Skeletal muscle tissue (tissue), 3 donors: ENCODE measurements at regions not wholly inside any gene's neighbourhood (a gene's known extent, or its start where the extent isn't known, plus 50 kb on each side); places are given as distances from the start of the nearest gene placed in this dataset.
"Not testable (repeated sequence)": the region's sequence is repeated elsewhere in the genome, so short reads cannot be mapped to it uniquely, and the experiment has no call there.

Experiments
- H3K27ac ChIP-seq: one replicate; pipeline ENCODE4 v1.7.0; 2013; ENCODE audit warnings: mild to moderate bottlenecking, low read depth, low read length, inconsistent platforms
- H3K27me3 ChIP-seq, 3 donors: one replicate each; pipeline ENCODE4 v1.7.0; 2013; ENCODE audit warnings: low read length in 3 of 3; ENCODE audit not compliant: control insufficient read depth in 3 of 3, insufficient read depth in 3 of 3
- H3K36me3 ChIP-seq, 3 donors: one replicate each; pipeline ENCODE4 v1.7.0; 2013; ENCODE audit warnings: low read length in 3 of 3; ENCODE audit not compliant: control insufficient read depth in 3 of 3, insufficient read depth in 3 of 3
- H3K4me1 ChIP-seq, 3 donors: one replicate each; pipeline ENCODE4 v1.7.0; 2013; ENCODE audit warnings: low read length in 3 of 3, mild to moderate bottlenecking in 3 of 3; ENCODE audit not compliant: control insufficient read depth in 3 of 3, insufficient read depth in 3 of 3
- H3K4me3 ChIP-seq, 3 donors: one replicate each; pipeline ENCODE4 v1.7.0; 2013; ENCODE audit warnings: low read length in 3 of 3
- H3K9ac ChIP-seq, 3 donors: one replicate each; pipeline ENCODE4 v1.7.0; 2013; ENCODE audit warnings: low read length in 3 of 3, mild to moderate bottlenecking in 3 of 3, moderate library complexity in 2 of 3, low read depth in 1 of 3
- H3K9me3 ChIP-seq, 3 donors: one replicate each; pipeline ENCODE4 v1.7.0; 2013; ENCODE audit warnings: low read length in 3 of 3; ENCODE audit not compliant: control insufficient read depth in 3 of 3
- donor health status: Osteomylitis.

DNA sequence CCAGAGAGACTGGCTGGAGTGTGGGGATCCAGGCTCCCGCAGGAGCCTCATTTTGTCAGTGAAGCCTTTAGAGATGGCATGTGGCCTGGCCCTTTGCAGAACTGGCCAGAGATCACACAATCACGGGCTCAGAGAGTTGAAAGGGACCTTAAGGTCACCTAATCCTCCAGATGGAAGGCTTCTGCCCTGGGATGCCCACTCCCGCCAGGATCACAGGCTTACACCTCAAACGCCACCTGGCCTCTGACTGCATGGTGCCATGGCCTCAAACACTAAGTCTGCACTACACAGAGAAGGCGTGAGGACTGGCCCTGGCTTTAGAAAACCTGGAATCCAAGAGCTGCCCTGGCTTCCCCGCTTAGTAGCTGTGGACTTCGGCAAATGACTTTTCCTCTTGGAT, 306.8 kb upstream of the CCL2 start:
- Histone ChIP-seq H3K9me3 (no peaks in the 10 kb centered on the region), H3K4me3 (no peak overlapping the region), H3K4me1 (peaks cover 0 to 7% (median 0%) of the 10 kb centered on the region in 3 donors), H3K27ac (no peak overlapping the region), H3K36me3 (no peaks in the 10 kb centered on the region), H3K27me3 (peaks cover 0 to 9% (median 3%) of the 10 kb centered on the region in 3 donors), H3K9ac (no peak overlapping the region)

DNA sequence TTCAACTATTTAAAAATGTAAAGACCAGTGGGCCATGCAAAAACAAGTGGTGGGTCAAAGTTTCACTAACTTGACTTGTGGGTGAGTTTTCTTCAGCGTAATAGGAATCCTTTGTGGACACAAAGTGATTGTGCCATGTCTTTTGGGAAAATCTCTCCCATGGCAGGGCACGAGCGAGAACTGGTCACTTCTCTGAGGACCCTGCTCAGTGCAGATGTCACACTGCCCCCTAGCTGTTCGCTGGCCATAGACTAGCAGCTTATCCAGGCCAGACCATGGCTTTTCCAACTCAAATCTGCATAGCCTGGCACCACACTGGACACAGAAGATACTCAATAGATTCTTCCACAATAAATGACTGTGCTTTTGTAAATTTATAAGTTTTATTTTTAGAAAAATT, 306.0 kb upstream of the CCL2 start:
- Histone ChIP-seq H3K4me1 (peaks cover 0 to 7% (median 0%) of the 10 kb centered on the region in 3 donors), H3K36me3 (no peaks in the 10 kb centered on the region), H3K27ac (no peak overlapping the region), H3K27me3 (peaks cover 0 to 11% (median 3%) of the 10 kb centered on the region in 3 donors), H3K4me3 (no peak overlapping the region), H3K9ac (no peak overlapping the region), H3K9me3 (no peaks in the 10 kb centered on the region)

DNA sequence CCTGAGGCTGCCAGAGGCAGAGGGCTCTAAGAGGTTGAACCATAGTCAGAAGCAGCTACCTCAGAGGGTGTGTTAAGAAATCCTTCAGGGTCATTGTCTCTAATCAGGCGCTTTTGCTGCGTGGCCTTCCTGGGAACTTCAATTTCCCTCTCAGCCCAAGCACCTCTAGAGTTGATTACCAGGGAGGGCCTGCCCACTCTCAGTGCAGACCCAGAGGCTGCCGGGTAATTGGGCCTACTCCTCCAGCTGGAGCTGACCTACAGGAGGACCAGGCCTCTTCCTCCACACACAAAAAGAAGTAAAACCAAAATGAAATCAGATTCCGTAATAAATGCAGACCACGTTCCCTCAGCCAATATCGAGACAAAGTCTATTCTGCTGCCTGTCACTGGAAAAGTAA, 305.0 kb upstream of the CCL2 start:
- H3K9ac ChIP-seq, result no peak overlapping the region
- H3K4me3 ChIP-seq, result no peak overlapping the region
- H3K27ac ChIP-seq, result no peak overlapping the region
- H3K36me3 ChIP-seq, result no peaks in the 10 kb centered on the region
- no peaks in the 10 kb centered on the region for H3K9me3 ChIP-seq
- peaks cover 0 to 7% (median 3%) of the 10 kb centered on the region in 3 donors for H3K27me3 ChIP-seq
- H3K4me1 ChIP-seq, result peaks cover 0 to under 1% (median 0%) of the 10 kb centered on the region in 3 donors

DNA sequence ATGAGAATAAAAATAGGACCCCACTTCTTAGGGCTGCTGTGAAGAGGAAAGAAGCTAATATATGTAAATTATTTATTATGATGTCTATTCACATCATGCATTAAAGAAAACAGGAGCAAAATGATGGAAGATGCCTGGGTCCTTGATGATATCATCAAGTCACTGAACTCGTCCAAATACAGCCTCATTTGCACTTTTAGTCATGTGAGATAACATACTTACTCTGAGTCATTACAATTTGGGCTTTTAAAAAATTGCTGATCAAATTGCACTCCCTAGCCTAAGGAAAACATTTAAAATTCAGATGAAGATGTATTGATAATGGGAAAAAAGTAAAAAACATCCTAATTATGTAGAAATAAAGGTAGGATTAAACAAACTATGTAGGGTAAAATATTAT, 302.7 kb upstream of the CCL2 start:
- no peaks in the 10 kb centered on the region for H3K36me3 ChIP-seq
- H3K27me3 ChIP-seq, result peaks cover 0 to 4% (median 0%) of the 10 kb centered on the region in 3 donors
- no peaks in the 10 kb centered on the region for H3K9me3 ChIP-seq
- no peaks in the 10 kb centered on the region for H3K4me1 ChIP-seq
- no peak overlapping the region for H3K27ac ChIP-seq
- no peak overlapping the region for H3K9ac ChIP-seq
- H3K4me3 ChIP-seq, result no peak overlapping the region

DNA sequence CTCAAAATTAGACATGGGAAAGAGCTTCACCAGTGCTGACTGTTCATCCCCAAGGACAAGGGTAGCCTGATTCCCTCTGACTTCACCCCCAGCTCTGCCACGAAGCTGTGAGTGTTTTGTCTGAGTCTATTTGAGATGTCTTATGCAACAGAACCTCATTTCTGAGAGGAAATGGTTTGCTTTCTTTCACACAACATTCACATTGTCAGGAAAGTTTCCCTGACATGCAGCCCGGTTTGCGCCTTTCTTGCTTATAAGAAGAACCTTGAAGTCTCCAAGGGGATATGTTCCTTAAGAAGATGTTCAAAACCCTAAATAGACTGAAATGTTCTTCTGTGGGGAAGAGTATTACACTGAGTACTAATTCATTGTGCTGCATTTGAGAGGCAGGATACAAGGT, 300.5 kb upstream of the CCL2 start:
- Histone ChIP-seq H3K27me3 (peaks cover 0 to 4% (median 0%) of the 10 kb centered on the region in 3 donors), H3K4me1 (no peaks in the 10 kb centered on the region), H3K36me3 (no peaks in the 10 kb centered on the region), H3K9me3 (no peaks in the 10 kb centered on the region), H3K27ac (no peak overlapping the region), H3K9ac (no peak overlapping the region), H3K4me3 (no peak overlapping the region)

DNA sequence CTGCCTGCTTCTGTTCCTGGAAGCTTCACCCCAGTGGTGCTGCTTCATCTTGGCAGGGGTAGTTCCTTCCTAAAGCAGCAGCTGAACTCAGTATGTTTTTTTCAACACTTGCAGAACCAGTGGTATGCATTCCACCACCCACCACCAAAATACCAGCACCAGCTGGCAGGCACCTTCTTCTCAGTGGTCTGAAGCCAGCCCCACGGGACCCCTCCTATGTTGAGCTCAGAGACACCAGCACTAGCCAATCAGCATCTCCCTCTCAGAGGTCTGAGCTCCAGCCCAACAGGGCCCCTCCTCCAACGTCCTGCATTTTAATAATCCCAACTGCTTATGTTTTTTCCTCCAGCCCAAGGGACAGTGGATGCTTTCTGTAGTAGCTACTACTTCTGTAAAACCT, 299.6 kb upstream of the CCL2 start:
- Histone ChIP-seq H3K27ac (no peak overlapping the region), H3K4me1 (no peaks in the 10 kb centered on the region), H3K36me3 (no peaks in the 10 kb centered on the region), H3K27me3 (peaks cover 0 to 4% (median 0%) of the 10 kb centered on the region in 3 donors), H3K9ac (no peak overlapping the region), H3K4me3 (no peak overlapping the region), H3K9me3 (no peaks in the 10 kb centered on the region)

DNA sequence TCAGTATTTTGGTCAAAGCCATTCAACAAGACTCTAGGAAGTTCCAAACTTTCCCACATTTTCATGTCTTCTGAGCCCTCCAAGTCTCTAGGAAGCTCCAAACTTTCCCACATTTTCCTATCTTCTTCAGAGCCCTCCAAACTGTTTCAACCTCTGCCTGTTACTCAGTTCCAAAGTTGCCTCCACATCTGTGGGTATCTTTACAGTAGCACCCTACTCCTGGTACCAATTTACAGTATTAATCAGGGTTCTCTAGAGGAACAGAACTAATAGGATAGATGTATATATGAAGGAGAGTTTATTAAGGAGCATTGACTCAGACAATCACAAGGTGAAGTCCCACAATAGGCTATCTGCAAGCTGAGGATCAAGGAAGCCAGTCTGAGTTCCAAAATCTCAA, 296.0 kb upstream of the CCL2 start:
- H3K4me1 ChIP-seq, H3K27ac ChIP-seq, H3K4me3 ChIP-seq, H3K36me3 ChIP-seq, H3K9me3 ChIP-seq, H3K27me3 ChIP-seq, H3K9ac ChIP-seq: not testable (repeated sequence)

DNA sequence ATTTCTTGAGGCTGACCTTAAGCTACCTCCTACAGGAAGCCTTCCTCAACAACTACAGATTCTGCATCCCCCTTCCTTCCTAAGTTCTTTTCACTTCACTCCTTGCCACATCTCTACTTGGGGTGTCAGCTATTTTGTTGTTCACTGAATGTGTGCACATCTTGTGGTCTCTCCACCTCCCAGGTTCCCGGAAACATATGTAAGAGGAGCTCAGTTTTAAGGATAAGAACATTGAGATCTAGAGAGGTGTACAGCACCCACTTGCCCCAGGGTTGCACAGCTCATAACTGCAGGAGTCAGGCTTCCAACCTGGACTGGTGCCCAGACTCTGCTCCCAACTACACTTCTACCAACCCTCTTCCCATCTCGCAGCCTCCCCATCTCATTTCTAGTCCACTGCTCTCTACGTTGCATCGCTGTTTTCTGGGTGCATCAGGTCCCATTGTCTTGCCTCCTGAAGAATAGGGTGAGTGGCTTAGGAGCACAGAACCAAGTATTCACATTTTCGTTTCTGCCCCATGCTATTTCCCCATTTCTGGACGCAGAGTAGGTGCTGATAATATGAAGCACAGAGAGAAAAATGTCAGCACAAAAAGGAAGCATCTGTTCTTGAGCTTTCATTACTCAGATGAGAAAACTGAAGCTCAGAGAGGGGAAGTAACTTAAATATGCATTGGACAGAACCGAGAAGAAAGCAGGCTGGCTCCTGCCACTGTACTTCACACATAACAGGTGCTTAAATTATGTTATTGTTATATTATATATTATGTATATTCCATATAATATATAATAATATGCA, 292.0 kb upstream of the CCL2 start:
- Histone ChIP-seq H3K9me3 (no peaks in the 10 kb centered on the region), H3K27ac (no peak overlapping the region), H3K4me1 (no peaks in the 10 kb centered on the region)

DNA sequence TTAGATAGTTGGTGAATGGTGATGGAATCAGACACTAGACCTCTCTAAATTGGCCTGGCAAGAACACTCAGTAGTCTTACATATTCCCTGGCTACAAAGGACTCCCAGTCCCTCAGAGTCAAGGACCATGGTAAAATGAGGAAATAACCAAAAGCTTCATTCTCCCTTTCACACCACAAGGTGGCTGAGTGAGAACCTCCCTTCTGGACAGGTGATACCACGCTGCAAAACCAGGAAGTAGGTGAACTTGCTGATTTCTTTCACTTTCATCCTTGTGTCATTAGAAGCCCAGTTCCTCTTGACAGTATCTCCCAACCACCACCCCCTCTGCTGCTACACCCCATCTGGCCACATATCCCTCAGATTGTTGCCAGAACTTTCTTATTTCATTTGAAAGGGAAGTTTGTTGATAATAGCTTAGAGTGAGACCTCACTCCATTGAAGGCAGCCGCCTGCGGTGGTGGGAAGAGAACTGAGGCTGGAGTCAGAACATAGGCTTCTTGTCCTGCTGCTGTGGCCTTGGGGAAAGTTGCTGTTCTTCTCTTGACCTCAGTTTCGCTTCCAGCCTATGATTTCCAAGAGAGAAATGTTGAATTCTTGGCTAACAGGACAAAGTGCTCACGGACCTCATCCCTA, 290.6 kb upstream of the CCL2 start:
- Histone ChIP-seq H3K4me1 (no peaks in the 10 kb centered on the region), H3K9me3 (no peaks in the 10 kb centered on the region), H3K36me3 (no peaks in the 10 kb centered on the region), H3K27ac (no peak overlapping the region), H3K9ac (no peak overlapping the region), H3K4me3 (no peak overlapping the region), H3K27me3 (peaks cover 0 to 2% (median 0%) of the 10 kb centered on the region in 3 donors)

More for the DNA sequence above, 292.0 kb upstream of the CCL2 start:
- H3K27me3 ChIP-seq, result no peaks in the 10 kb centered on the region
- no peaks in the 10 kb centered on the region for H3K36me3 ChIP-seq
- H3K9ac ChIP-seq, result no peak overlapping the region
- H3K4me3 ChIP-seq, result no peak overlapping the region

DNA sequence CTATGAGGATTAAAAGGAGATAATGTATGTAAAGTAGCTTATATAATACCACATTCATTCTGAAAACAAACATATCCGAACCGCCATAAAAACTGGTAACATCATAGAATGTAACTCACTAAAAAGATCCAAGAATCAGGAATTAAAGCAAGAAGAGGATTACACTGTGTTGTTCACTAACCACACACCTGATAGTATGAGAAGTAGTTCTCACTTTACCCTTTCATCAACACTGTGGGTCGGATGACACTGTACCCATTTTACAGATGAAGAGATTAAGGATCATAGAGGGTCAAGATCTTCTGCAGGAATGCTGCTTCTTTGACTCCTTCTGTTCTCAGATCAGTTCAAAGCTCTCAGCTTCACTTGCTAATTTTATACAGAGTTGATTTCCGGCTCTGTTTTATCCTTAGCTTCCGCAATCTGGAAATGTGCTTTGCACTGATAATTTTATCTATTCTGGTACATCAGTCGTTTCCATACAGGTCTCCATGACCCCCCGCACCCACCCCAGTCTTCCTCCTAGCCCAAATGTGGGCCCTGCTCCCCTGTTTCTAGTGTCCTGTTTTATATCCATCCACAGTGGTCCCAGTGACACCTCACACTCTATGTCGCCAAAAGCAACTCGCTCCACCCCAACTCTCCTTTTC, 288.6 kb upstream of the CCL2 start:
- H3K9me3 ChIP-seq, result no peaks in the 10 kb centered on the region
- H3K4me1 ChIP-seq, result no peaks in the 10 kb centered on the region
- no peak overlapping the region for H3K9ac ChIP-seq
- H3K36me3 ChIP-seq, result no peaks in the 10 kb centered on the region
- H3K4me3 ChIP-seq, result no peak overlapping the region
- H3K27me3 ChIP-seq, result peaks cover 0 to 2% (median 2%) of the 10 kb centered on the region in 3 donors
- H3K27ac ChIP-seq, result no peak overlapping the region
